Gastroesophageal sphincter (tissue), 4 donors: ENCODE measurements at regions not wholly inside any gene's neighbourhood (a gene's known extent, or its start where the extent isn't known, plus 50 kb on each side); places are given as distances from the start of the nearest gene placed in this dataset.

ENCODE experiments used
- ATAC-seq: fragments of 150-250 bp; one replicate; pipeline ENCODE4 v1.9.1; 2016; ENCODE audit warnings: mild to moderate bottlenecking, moderate library complexity
- H3K27ac ChIP-seq, 4 donors: fragments of 200-600 bp; sonication (generic) in 3 of 4; 1 replicate in 3 of 4; 2 replicates in 1 of 4; pipeline ENCODE4 v1.5.1; 2016 to 2019
- H3K27me3 ChIP-seq: fragments of 200-600 bp; sonication (generic); one replicate; pipeline ENCODE4 v1.5.1; 2019
- H3K36me3 ChIP-seq, 2 donors: fragments of 200-600 bp; sonication (generic); one replicate each; pipeline ENCODE4 v1.5.1; 2019; ENCODE audit warnings: control low read depth in 1 of 2
- H3K4me1 ChIP-seq, 3 donors: fragments of 200-600 bp; sonication (generic); 1 replicate in 2 of 3; 2 replicates in 1 of 3; pipeline ENCODE4 v1.5.1; 2016 to 2019; ENCODE audit warnings: control low read depth in 2 of 3
- H3K4me3 ChIP-seq, 2 donors: fragments of 200-600 bp; sonication (generic); one replicate each; pipeline ENCODE4 v1.5.1; 2019; ENCODE audit warnings: mild to moderate bottlenecking in 1 of 2, moderate library complexity in 1 of 2
- H3K9me3 ChIP-seq, 3 donors: fragments of 200-600 bp; sonication (generic); one replicate each; pipeline ENCODE4 v1.5.1; 2017 to 2019; ENCODE audit warnings: control low read depth in 2 of 3
- CTCF ChIP-seq, 4 experiments: fragments of 200-600 bp in 2 of 4; fragments of 450-650 bp in 2 of 4; sonication (generic) in 1 of 4; IDR thresholded peaks; one replicate each; pipeline ENCODE4 v1.5.1; 2017 to 2019; ENCODE audit warnings: antibody characterized with exemption in 4 of 4, mild to moderate bottlenecking in 2 of 4, moderate library complexity in 2 of 4
- EP300 ChIP-seq: sonication (generic); formaldehyde crosslinking; IDR thresholded peaks from one replicate; pipeline ENCODE4 v1.6.1; 2017; ENCODE audit warnings: antibody characterized with exemption, mild to moderate bottlenecking
- POLR2A ChIP-seq, 2 donors: fragments of 450-650 bp; IDR thresholded peaks; one replicate each; pipeline ENCODE4 v1.6.1; 2017; ENCODE audit warnings: antibody characterized with exemption in 2 of 2, mild to moderate bottlenecking in 2 of 2, moderate library complexity in 1 of 2
- POLR2AphosphoS5 ChIP-seq: sonication (generic); formaldehyde crosslinking; IDR thresholded peaks from one replicate; pipeline ENCODE4 v1.6.1; 2017; ENCODE audit warnings: antibody characterized with exemption
- WGBS, 2 donors: methylation state at CpG; one replicate each; pipeline ENCODE4 v1.1.5; 2018; ENCODE audit warnings: low coverage in 1 of 2; 5-methylcytosine and 5-hydroxymethylcytosine counted together

DNA sequence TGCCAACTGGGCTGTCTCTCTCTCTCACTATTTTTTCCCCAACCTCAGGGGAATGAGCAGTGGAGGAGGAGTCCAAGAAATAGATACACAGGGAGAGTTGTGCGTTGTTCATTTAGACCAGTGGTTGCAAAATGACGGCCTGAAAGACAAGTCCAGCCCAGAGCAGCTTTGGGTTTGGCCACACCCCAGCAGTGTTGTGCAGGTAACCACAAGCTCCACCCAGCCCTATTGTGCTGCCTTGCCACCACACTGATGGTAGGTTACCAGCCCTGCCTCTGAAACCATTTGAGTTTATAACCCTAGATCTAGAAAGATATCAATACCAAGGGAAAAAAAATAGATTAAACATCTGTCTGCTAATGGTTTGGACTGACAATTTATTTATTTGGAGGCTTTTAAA lies 144.3 kb downstream of the CMPK2 start:
- no peak for ATAC-seq
- Histone ChIP-seq H3K4me1 (no peaks in the 10 kb centered on the region), H3K4me3 (no peak overlapping the region), H3K27me3 (no peaks in the 10 kb centered on the region), H3K9me3 (no peaks in the 10 kb centered on the region), H3K27ac (no peak overlapping the region), H3K36me3 (no peaks in the 10 kb centered on the region)
- TF ChIP-seq CTCF (IDR thresholded peaks at IDR 0.05) (no peak), EP300 (no peak)
- 100% methylated on average over 1 of the region's 2 CpGs; no CpG with 5 or more reads in 1 of the 2 donors for WGBS, 2 donors

- Histone ChIP-seq H3K27me3 (no peaks in the 10 kb centered on the region), H3K4me1 (no peaks in the 10 kb centered on the region), H3K9me3 (no peaks in the 10 kb centered on the region), H3K4me3 (no peak overlapping the region), H3K36me3 (no peaks in the 10 kb centered on the region), H3K27ac (no peak overlapping the region)
- 100% methylated on average over 2 of the region's 2 CpGs for WGBS, 2 donors
- no peak for TF ChIP-seq POLR2AphosphoS5
- TF ChIP-seq POLR2A (IDR thresholded peaks at IDR 0.05) = no peak
- no peak for TF ChIP-seq CTCF (IDR thresholded peaks at IDR 0.05)
- no peak for TF ChIP-seq EP300
- ATAC-seq = no peak
These were observed 143.1 kb downstream of the CMPK2 start for GRCh38 chr2:6722574-6722973.

- no peak overlapping the region for H3K4me3 ChIP-seq
- TF ChIP-seq POLR2A (IDR thresholded peaks at IDR 0.05) (no peak), POLR2AphosphoS5 (no peak), EP300 (no peak), CTCF (IDR thresholded peaks at IDR 0.05) (no peak)
- 41 to 55% methylated on average over 8 of the region's 8 CpGs for WGBS, 2 donors
- H3K27ac ChIP-seq = no peak overlapping the region
- ATAC-seq = no peak
- no peaks in the 10 kb centered on the region for H3K27me3 ChIP-seq
- H3K4me1 ChIP-seq = no peaks in the 10 kb centered on the region
- H3K36me3 ChIP-seq = no peaks in the 10 kb centered on the region
- H3K9me3 ChIP-seq = no peaks in the 10 kb centered on the region
These were observed 141.7 kb downstream of the CMPK2 start for GRCh38 chr2:6723865-6724604.

GRCh38 chr2:6724605-6725140 lies 141.0 kb downstream of the CMPK2 start:
- H3K27ac ChIP-seq = no peak overlapping the region
- no peaks in the 10 kb centered on the region for H3K36me3 ChIP-seq
- 26 to 37% methylated on average over 3 to 4 of the region's 4 CpGs for WGBS, 2 donors
- no peaks in the 10 kb centered on the region for H3K4me1 ChIP-seq
- no peaks in the 10 kb centered on the region for H3K27me3 ChIP-seq
- TF ChIP-seq POLR2A (IDR thresholded peaks at IDR 0.05) (no peak), CTCF (IDR thresholded peaks at IDR 0.05) (no peak), EP300 (no peak), POLR2AphosphoS5 (no peak)
- H3K4me3 ChIP-seq = no peak overlapping the region
- no peaks in the 10 kb centered on the region for H3K9me3 ChIP-seq
- ATAC-seq = no peak

DNA sequence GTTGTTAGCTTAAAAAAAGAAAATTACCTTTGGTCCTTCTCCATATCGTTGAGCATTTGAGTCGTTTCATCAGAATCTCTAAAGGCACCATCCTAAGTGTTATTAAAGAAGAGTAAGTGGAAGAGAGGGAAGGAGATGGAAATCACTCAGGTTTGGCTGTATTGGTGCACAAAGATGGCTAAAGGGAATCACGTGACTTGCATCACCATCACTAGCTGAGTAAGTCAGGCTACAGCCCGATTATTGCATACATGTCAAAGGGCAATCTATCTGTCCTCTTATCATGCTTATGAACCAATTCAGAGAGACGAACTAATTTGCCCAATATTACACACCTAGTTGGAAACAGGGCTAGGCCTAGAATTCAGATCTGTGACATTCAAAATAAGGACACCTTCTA lies 137.6 kb downstream of the CMPK2 start:
- no peaks in the 10 kb centered on the region for H3K27me3 ChIP-seq
- H3K4me3 ChIP-seq = no peak overlapping the region
- no peak for ATAC-seq
- no peaks in the 10 kb centered on the region for H3K4me1 ChIP-seq
- H3K9me3 ChIP-seq = no peaks in the 10 kb centered on the region
- H3K36me3 ChIP-seq = no peaks in the 10 kb centered on the region
- TF ChIP-seq POLR2AphosphoS5 = no peak
- TF ChIP-seq CTCF (IDR thresholded peaks at IDR 0.05) = no peak
- no peak for TF ChIP-seq POLR2A (IDR thresholded peaks at IDR 0.05)
- TF ChIP-seq EP300 = no peak
- no peak overlapping the region for H3K27ac ChIP-seq
- WGBS, 2 donors = 89 to 94% methylated on average over 5 of the region's 5 CpGs
